GM18867 (cell line): ENCODE measurements at regions not wholly inside any gene's neighbourhood (a gene's known extent, or its start where the extent isn't known, plus 50 kb on each side); places are given as distances from the start of the nearest gene placed in this dataset.

Experiments
- ATAC-seq: cut with Tn5 transposase; IDR thresholded peaks from one replicate; pipeline ENCODE4 v1.9.1; 2021; ENCODE audit warnings: mild to moderate bottlenecking, moderate library complexity; ENCODE audit not compliant: unreplicated experiment

DNA sequence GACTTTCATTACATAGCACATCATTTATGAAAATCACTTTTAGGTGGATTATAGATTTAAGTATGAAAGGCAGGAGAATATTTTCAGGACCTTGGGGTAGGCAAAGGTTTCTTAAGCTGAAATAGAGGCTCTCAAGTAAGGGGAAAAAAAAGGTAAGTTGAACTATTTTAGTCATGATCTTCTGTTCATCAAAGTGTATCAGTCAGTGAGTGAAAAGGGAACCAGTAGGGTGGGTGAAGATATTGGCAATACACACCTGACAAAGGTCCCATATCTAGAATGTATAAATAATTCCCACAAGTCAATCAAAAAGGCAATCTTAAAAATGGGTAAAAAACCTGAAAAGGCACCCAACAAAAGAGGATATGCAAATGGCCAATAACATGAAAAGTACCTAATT lies 218.6 kb downstream of the KLF13 start:
- ATAC-seq = no peak

DNA sequence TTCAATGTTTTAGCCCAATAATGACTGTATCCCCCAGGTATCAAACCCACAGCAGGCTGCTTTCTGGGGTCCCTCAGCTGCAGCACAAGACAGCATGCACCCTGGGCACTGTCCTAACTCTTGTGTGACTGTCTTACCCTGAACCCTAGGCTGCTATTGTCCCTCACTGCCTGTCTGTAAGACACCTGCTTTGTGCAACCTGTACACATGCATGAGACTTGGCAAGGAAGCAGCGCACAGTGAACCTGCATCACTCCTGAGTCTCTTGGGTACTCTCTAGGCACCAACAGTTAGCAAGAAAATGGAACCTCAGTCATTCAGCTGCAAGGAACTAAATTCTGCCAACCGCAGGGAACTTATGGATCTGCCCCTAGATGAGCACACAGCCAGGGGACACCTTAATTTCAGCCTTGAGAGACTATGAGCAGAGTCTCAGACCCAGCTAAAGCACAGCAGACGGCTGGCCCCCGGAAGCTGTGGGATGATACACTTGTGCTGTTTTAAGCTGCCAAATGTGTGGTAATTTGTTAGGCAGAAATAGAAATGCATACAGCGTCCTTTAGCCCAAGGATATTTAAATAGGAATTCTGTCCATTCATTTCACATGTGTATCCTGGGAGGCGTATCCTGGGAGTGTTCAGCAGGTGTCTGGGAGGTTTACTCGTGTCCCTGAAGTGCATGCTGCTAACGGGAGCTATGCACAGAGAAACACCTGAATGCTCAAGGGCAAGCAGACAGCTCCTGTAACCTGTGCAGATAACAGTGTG lies 223.8 kb downstream of the KLF13 start:
- ATAC-seq = no peak

DNA sequence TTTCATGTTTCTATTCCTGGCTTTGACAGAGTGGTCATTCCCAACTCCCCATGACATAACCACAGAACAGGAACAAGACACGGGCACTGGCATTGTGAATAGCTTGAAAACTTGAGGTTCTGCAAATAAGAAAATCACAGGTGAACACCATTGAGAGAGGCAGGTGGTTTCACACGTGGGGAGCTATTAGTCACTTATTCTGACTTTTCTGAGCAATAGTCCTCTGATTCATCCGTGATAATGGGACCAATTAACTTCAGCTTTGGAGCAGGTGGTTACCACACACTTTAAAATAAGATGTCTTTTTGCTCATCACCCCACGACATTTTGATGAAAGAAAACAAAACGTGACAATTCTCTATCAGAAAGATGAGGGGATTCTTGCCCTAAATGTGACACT lies 224.7 kb downstream of the KLF13 start:
- ATAC-seq = no peak

DNA sequence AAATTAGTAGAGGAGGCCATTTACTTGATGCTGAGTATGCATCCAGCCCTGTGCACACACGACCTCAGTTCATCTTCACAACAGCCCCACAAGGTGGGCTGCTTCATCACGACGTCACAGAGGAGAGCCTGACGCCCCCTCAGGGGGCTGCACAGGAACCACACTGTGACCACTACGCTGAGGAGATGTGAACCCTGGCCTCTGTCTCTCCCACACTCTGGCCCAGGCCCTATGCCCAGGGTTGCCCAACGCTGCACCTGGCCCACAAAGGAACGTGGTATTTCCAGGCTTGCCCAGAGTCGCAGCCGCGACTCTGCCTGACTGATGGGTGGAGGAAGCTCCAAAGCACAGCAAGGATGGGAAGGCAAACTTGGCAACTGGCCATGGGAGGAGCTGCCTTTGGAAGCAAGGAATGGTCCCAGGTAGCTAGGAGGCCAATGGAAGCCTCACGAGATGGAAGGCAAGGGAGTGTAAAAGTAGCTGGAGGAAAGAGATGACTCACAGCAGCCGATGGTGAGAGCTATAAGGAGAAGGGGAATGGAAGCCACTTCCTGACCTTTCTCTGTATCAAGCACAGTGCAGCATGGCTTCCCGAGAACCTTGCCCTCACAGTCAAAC lies 226.0 kb downstream of the KLF13 start:
- no peak for ATAC-seq

DNA sequence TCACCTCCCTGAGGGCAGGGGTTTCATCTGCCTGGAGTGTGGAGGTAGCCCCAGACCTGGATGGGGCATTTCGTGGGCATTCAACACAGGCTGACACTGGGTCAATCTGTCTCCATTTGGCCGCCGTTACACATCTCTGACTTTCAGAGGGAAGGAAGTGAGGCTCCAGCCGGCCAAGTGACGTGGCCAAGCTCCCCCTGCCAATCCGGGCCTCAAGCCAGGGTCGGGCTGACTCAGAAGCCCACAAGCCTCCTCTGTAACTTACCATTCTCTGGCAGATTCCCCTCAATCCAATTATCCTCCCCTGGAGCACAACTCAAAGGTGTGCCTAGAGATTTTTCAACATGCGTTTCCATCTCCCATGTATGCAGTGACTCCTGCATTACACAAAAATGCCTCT lies 227.6 kb downstream of the KLF13 start:
- no peak for ATAC-seq

DNA sequence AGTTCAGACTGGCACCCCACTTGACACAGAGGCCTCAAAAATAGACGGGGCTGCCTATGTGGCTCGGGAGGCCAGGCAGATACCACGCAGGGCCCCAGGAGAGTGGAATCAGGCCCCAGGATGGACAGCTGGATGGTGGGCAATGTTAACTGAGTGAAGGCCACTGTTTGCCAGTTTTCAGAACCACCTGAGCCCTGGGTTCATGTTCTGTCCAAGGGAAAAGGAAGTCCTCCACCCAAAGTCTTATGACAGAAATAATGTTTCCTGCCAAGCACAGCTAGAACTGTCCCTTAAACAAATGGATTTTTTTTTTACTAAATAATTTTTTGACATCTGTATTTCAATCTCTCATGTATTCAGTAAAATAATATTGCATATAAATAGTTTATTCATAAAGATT lies 228.4 kb downstream of the KLF13 start:
- no peak for ATAC-seq

DNA sequence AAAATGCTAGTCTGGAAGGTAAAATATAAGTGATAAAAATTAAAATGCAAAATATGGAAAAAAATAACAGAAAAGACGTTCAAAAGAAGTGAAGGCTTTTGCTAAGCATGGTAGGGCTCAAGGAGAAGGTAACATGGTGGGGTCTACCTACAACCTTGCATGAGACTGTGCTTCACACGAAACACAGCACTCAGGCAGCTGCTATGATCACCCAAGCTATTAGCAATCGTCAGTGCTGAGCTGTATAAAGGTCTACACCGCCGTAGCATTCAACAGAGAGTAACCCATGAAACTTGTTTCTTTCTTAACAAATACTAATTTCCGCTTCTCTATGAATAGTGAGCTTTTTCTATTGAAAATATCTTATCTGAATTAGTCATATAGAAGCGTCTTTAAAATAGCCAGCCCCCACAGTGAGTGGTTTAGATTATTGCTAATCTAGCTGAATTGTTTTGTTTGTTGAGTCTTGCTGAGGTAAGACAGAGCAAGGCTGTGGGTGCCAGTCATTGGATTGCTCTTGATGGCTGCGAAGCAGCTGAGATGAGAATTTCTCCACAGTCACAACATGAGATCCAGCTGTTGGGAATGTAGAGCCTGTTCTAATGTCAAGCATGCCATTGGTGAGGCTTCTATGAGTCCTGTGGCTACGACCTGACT lies 230.0 kb downstream of the KLF13 start:
- no peak for ATAC-seq

DNA sequence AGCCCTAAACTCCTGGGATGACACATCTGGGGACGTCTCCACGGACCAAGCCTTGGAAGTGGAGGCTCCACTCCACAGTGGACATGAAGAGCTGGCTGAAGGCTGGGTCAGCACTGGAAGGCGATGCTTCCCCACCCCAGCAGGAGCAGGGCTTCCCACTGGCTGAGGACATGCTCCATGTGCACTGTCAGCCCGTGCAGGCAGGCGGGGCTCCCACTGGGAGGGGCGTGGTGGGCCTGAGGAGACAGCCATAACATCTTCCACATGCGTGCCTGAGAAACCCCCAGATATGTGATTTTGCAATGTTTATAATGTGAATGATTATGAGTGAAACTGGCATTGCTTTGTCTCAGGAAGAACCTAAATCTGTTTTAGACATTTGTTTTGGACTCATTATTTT lies 231.3 kb downstream of the KLF13 start:
- no peak for ATAC-seq

DNA sequence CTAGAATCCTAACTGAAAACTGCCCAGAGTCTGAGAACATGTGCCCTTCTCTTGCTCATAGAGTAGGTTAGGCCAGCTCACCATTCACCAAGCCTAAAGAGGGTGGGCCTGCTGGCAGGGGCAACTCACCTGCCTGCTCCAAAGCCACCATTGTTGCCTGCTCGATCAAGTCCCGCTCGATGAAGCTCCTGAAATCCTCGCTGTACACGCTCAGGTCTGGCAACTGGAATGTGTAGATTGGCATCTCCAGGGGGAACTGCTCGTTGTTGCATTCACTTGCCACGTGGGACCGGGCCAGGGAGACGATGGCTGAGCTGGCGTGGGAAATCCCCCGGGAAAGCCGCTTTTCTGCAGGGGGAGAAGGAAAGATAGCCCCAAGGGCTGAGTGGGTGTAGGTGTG lies 232.2 kb downstream of the KLF13 start:
- no peak for ATAC-seq

DNA sequence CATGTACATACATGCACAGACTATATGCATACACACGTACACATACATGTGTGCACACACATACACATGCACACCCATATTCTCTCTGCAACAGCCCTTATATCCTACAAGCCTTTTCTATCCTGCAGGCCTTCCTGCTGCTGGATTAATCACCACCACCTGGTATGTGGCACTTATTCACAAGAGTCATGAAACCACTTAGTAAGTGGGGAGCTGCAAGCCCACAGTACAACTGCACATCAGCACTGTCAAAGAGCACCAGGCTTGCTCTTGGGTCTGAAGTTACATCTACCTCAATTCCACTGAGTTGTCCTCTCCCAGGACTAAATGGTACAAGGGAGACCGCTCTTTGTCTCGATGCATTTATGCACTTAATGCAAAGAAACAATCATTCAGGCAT lies 233.2 kb downstream of the KLF13 start:
- no peak for ATAC-seq

DNA sequence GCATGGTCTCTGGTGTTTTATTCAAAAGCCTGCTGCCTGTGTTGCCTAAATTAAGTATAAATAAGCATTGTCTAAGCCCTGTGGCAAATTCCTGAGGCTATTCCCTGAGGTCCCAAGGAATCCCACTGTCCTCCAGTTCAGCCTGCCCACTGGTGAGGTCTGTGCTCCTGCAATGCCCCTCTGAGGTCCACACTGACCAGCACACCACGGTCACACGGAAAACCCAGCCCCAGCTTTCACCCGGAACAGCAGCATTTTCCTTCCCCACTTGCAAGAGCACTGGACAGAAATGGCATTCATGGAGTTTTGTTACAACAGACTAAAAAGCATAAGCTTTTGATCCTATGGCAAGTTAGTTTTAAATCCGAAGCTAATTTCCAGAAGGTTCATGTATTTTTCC lies 234.0 kb downstream of the KLF13 start:
- ATAC-seq = no peak

DNA sequence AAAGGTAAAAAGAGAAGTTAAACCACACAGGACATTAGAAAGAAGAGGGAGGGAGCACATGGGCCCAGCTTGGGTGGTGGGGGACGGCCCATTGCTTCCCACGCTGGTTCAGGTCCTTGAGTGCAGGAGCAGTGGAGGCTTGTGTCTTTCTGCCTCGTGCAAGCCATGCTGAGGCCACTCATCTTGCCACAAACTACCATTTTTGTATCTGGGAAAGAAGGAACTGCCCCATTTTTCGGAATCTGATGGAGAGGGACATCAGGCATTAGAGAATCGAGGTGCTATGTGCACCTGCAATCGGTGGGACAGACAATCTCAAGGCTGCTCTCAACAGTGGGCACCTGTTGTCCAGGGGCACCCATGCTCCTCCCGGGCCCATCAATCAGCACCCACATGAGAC lies 234.5 kb downstream of the KLF13 start:
- ATAC-seq = no peak

DNA sequence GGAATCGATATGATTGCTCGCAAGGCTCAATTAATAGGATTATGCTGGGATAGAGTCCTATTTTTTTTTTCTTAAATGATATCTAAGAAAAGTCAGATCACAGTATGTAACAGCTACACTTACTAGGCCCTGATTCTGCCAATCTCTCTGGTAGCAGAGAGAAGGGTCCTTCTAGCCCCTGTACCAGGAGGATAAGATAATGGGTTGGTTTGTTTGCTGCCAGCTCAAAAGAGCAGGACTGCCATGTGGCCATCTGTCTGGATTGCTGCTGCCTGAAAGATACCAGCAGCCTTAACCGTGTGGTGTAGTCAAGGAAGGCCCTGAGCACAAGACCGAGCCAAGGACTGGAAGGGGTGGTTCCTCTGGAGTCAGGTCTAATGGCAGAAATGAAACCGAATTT lies 236.4 kb downstream of the KLF13 start:
- ATAC-seq = no peak

DNA sequence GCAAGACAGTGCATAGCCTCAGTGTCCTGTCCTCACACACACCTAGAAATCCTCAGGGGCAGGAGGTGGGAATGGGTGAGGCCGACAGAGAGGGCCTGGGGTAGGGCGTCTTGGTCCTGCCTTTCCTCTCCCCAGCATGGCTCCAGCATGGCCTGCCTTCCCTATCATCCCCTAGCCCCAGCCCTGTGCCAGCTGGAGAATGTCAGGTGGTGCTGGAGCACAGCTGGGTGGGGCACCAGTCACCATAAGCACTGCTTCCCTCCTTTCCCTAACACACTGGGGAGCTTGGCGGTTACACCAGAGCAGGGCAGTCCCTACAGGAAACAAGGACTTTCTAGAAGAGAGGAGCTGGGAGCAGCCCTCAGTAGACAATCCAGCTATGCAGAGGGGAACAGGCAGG lies 236.8 kb downstream of the KLF13 start:
- ATAC-seq = no peak

DNA sequence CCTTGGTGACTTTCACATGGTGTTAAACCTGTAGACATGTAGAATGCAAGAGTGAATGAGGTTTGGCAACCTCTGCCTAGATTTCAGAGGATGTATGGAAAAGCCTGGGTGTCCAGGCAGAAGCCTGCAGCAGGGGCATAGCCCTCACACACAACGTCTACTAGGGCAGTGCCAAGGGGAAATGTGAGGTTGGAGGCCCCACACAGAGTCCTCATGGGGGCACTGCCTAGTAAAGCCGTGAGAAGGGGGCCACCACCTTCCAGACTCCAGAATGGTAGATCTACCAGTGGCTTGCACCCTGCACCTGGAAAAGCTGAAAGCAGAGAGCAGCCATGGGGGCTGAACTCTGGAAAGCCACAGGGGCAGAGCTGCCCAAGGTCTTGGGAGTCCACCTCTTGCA lies 241.2 kb downstream of the KLF13 start:
- ATAC-seq = no peak

DNA sequence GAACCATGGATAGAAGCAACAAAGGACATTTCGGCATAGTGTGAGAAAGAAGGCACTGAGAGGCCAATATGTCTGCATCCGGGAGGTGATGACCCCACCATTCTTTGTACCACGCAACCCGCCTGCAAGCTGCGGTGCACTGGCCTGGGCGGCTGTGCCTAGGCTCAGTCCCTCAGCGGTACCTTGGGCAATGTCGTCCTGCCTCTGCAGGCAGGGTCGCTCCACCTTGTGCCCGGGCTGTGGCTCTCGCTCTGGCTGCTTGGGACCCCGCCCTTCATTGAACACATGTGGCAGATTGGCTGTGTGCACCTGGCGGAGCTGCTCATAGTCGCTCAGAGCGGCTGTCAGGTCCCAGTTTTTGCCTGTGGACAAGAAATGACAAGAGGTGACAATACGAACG lies 243.2 kb downstream of the KLF13 start:
- no peak for ATAC-seq

DNA sequence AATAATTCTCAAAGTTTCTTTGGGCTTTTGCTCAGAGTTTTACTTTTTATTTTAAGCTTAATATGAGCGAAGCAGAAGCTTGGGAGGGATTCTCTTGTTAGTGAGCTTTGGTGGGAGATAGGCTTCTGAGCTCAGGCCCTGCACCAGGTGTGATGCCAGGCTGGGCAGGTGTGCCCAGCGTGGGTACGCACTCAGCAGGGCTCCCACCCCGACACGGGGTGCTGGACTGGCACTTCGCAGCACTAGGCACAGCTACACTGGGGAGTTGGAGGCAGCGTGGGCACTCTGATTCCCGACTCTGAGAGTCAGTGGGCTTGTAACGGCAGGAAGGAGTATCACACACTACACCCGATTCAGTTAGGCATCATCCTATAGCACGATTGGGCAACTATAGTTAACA lies 244.0 kb downstream of the KLF13 start:
- ATAC-seq = no peak

DNA sequence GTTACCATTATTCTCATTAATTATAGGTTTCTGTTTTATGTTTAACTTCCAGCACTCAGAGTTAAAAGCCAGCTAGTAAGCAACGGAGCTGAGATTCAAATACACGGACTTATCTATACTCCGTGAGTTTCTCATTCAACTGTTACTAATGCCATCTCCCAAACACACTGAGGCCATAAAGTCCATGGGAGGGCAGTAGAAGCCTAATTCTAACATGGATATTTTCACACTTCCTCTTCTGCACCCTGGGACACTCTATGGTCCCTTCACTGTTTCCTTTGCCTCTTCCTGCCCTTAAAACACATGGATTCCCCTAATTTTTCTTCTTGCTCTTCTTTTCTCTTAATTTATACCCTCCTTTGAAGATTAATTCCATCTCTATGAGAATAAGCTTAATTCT lies 245.0 kb downstream of the KLF13 start:
- ATAC-seq = no peak

DNA sequence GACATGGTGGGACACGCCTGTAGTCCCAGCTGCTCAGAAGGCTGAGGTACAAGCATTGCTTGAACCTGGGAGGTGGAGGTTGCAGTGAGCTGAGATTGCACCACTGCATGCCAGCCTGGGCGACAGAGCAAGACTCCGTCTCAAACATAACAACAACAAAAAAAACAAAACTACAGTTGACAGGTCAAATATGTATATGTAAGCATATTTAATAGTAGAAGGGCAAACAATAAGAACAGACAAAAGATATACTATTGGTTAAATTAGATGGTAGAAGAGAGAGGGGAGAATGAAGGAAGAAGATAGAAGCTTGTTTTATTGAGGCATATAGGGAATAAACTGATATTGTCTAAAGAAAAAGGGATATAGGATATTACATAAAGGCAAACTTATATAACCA lies 247.1 kb downstream of the KLF13 start:
- no peak for ATAC-seq

DNA sequence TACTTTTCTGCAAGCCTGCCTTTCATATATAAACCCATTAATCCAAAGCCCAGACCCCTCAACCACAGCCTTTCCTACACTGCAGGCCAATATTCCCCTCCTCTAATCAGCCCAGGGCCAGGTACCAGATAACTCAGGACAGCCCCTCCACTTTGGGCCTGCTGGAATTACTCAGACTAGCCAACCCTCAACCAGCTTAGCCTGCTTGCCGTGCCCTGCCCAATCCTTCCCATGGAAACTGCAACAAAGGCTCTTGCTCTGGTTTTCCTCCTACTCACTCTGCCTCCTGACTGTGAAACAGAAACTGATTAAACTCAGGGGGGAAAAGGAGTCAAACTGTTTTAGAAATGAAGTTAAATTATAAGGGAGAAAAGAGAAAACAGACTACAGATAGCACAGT lies 248.1 kb downstream of the KLF13 start:
- no peak for ATAC-seq

DNA sequence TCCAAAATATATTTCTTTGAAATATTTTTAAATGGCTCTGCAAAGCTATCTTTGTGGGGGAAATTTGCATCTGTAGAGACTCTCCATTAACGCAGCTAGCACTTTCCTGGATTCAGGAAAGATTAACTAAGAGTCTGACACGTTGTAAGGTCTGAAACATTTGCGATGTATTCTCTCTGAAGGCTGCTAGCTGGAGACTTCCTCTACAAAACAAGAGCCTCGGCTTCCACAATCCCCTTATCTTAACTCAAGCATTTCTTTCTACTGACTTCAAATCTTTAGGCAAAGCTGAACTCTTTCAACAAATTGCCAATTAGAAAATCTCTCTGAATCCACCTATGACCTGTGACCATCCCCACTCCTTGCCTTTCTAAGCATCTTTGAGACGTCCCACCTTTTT lies 250.5 kb downstream of the KLF13 start:
- ATAC-seq = no peak

DNA sequence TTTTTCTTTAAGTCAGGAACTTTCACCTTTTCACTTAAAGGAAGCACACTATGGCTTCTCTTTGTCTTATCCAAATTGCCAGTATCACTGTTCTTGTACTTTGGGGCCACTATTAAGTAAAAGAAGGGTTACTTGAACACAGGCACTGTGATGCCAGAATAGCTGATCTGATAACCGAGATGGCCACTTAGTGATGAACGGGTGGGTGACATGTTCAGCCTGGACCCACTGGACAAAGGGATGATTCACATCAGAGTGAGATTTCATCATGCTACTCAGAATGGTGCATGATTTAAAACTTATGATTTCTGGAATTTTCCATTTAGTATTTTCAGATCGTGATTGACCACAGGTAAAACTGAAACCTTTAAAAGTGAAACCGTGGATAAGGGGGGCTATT lies 252.6 kb downstream of the KLF13 start:
- ATAC-seq = no peak
